ENCODE measurements at regions not wholly inside any gene's neighbourhood (a gene's known extent, or its start where the extent isn't known, plus 50 kb on each side); places are given as distances from the start of the nearest gene placed in this dataset.

DNA sequence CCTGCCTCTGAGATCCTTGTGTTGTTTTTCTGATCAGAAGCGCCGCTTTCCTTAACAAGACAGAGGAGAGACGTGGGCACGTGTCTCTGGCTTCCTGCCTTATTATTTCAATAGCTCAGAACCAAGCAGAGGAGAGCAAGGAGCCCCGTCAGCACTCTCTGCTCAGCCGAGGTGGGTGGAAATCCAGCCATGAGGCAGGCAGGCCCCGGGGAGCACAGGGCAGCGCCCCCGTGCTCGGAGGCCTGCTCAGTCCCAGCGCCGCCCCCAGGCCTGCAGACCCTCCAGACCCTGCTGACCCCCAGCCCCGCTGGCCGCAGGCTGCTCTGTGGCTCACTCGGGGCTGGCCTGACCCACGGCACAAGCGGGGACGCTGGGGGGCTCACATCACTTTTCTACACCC lies 162.8 kb downstream of the BRD1 start:
- TF ChIP-seq, protein P1, sequence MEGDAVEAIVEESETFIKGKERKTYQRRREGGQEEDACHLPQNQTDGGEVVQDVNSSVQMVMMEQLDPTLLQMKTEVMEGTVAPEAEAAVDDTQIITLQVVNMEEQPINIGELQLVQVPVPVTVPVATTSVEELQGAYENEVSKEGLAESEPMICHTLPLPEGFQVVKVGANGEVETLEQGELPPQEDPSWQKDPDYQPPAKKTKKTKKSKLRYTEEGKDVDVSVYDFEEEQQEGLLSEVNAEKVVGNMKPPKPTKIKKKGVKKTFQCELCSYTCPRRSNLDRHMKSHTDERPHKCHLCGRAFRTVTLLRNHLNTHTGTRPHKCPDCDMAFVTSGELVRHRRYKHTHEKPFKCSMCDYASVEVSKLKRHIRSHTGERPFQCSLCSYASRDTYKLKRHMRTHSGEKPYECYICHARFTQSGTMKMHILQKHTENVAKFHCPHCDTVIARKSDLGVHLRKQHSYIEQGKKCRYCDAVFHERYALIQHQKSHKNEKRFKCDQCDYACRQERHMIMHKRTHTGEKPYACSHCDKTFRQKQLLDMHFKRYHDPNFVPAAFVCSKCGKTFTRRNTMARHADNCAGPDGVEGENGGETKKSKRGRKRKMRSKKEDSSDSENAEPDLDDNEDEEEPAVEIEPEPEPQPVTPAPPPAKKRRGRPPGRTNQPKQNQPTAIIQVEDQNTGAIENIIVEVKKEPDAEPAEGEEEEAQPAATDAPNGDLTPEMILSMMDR (conservative IDR thresholded peaks at IDR 0.05; ENCODE audit: low read depth, low read length): no peak
- TF ChIP-seq EZH2phosphoT487 (IDR thresholded peaks at IDR 0.05; ENCODE audit: borderline replicate concordance, low read length): no peak

Data from PC-3 (cell line).